Liver (tissue), 8 donors: ENCODE measurements at regions not wholly inside any gene's neighbourhood (a gene's known extent, or its start where the extent isn't known, plus 50 kb on each side); places are given as distances from the start of the nearest gene placed in this dataset.

ENCODE experiments used
- DNase-seq: peaks from one replicate; pipeline ENCODE4 v3.0.0-alpha.2; 2017; ENCODE audit warnings: low spot score
- H3K27ac ChIP-seq, 2 donors: one replicate each; pipeline ENCODE4 v1.7.0; 2013; ENCODE audit warnings: inconsistent platforms in 2 of 2, low read length in 2 of 2, control low read depth in 1 of 2, low read depth in 1 of 2, mild to moderate bottlenecking in 1 of 2
- H3K27me3 ChIP-seq, 4 donors: one replicate each; pipeline versions ENCODE4 v1.6.1 to v1.7.0; 2013; ENCODE audit warnings: low read length in 3 of 4, inconsistent platforms in 1 of 4, mild to moderate bottlenecking in 1 of 4, moderate library complexity in 1 of 4; ENCODE audit not compliant: control insufficient read depth in 4 of 4, insufficient read depth in 4 of 4
- H3K36me3 ChIP-seq, 4 donors: one replicate each; pipeline versions ENCODE4 v1.6.1 to v1.7.0; 2013; ENCODE audit warnings: low read length in 3 of 4, mild to moderate bottlenecking in 3 of 4, low read depth in 1 of 4, moderate library complexity in 1 of 4; ENCODE audit not compliant: control insufficient read depth in 4 of 4, insufficient read depth in 3 of 4
- H3K4me1 ChIP-seq, 4 donors: one replicate each; pipeline versions ENCODE4 v1.6.1 to v1.7.0; 2013; ENCODE audit warnings: low read length in 3 of 4, mild to moderate bottlenecking in 3 of 4, moderate library complexity in 1 of 4; ENCODE audit not compliant: control insufficient read depth in 4 of 4, insufficient read depth in 4 of 4
- H3K4me3 ChIP-seq, 3 donors: one replicate each; pipeline versions ENCODE4 v1.6.1 to v1.7.0; 2013; ENCODE audit warnings: low read length in 3 of 3, control low read depth in 1 of 3, low read depth in 1 of 3, mild to moderate bottlenecking in 1 of 3
- H3K9ac ChIP-seq, 2 donors: one replicate each; pipeline ENCODE4 v1.7.0; 2013; ENCODE audit warnings: low read length in 2 of 2, mild to moderate bottlenecking in 2 of 2, moderate library complexity in 2 of 2, control low read depth in 1 of 2, low read depth in 1 of 2
- H3K9me3 ChIP-seq, 4 donors: one replicate each; pipeline versions ENCODE4 v1.6.1 to v1.7.0; 2013; ENCODE audit warnings: low read length in 3 of 4; ENCODE audit not compliant: control insufficient read depth in 4 of 4
- CTCF ChIP-seq: fragments of 150-350 bp; IDR thresholded peaks from 2 replicates; pipeline ENCODE4 v1.5.1; 2017; ENCODE audit warnings: improper control_type of control experiment, low read depth, low read length; ENCODE audit not compliant: missing input control
- EGR1 ChIP-seq, 2 donors: IDR thresholded peaks; 2 replicates each; pipeline ENCODE4 v1.6.1; 2016 to 2018; ENCODE audit warnings: antibody characterized with exemption in 2 of 2, low read depth in 2 of 2
- FOXA1 ChIP-seq: IDR thresholded peaks from 2 replicates; pipeline ENCODE4 v1.6.1; 2016; ENCODE audit warnings: antibody characterized with exemption
- FOXA2 ChIP-seq: IDR thresholded peaks from 2 replicates; pipeline ENCODE4 v1.6.1; 2016; ENCODE audit warnings: antibody characterized with exemption
- GABPA ChIP-seq, 2 donors: IDR thresholded peaks in 1 of 2; conservative IDR thresholded peaks in 1 of 2; 2 replicates each; pipeline ENCODE4 v1.6.1; 2016; ENCODE audit warnings: antibody characterized with exemption in 2 of 2, mild to moderate bottlenecking in 1 of 2, moderate library complexity in 1 of 2
- HNF4A ChIP-seq, 2 donors: conservative IDR thresholded peaks; 2 replicates each; pipeline ENCODE4 v1.6.1; 2016; ENCODE audit warnings: antibody characterized with exemption in 2 of 2, mild to moderate bottlenecking in 2 of 2
- HNF4G ChIP-seq: IDR thresholded peaks from 2 replicates; pipeline ENCODE4 v1.6.1; 2016; ENCODE audit warnings: antibody characterized with exemption
- JUND ChIP-seq, 2 donors: IDR thresholded peaks; 2 replicates each; pipeline ENCODE4 v1.6.1; 2016; ENCODE audit warnings: antibody characterized with exemption in 2 of 2
- MAX ChIP-seq: IDR thresholded peaks from 2 replicates; pipeline ENCODE4 v1.6.1; 2016; ENCODE audit warnings: antibody characterized with exemption
- NR2F2 ChIP-seq: IDR thresholded peaks from 2 replicates; pipeline ENCODE4 v1.6.1; 2016; ENCODE audit warnings: antibody characterized with exemption
- RAD21 ChIP-seq, 2 donors: IDR thresholded peaks; 2 replicates each; pipeline ENCODE4 v1.6.1; 2016; ENCODE audit warnings: antibody characterized with exemption in 2 of 2, mild to moderate bottlenecking in 2 of 2
- RXRA ChIP-seq, 2 donors: IDR thresholded peaks; 2 replicates each; pipeline ENCODE4 v1.6.1; 2017 to 2018; ENCODE audit warnings: antibody characterized with exemption in 2 of 2, mild to moderate bottlenecking in 1 of 2
- SP1 ChIP-seq: IDR thresholded peaks from 2 replicates; pipeline ENCODE4 v1.6.1; 2018; ENCODE audit warnings: antibody characterized with exemption, mild to moderate bottlenecking
- TAF1 ChIP-seq: conservative IDR thresholded peaks from 2 replicates; pipeline ENCODE4 v1.6.1; 2016; ENCODE audit warnings: antibody characterized with exemption, mild to moderate bottlenecking
- YY1 ChIP-seq: IDR thresholded peaks from 2 replicates; pipeline ENCODE4 v1.6.1; 2016; ENCODE audit warnings: antibody characterized with exemption, mild to moderate bottlenecking
- WGBS: extraction: QIAGEN DNeasy Blood & Tissue Kit; methylation state at CpG from one replicate; pipeline ENCODE4 v1.1.7; 2013; 5-methylcytosine and 5-hydroxymethylcytosine counted together
- TF ChIP-seq, protein P1 (sequence below): IDR thresholded peaks from 2 replicates; pipeline ENCODE4 v1.6.1; 2016; ENCODE audit warnings: antibody characterized with exemption
- TF ChIP-seq, protein P2 (sequence below): IDR thresholded peaks from 2 replicates; pipeline ENCODE4 v1.6.1; 2016; ENCODE audit warnings: antibody characterized with exemption
- donor health status: healthy.
- donor health status: healthy.
- donor health status: healthy.
- donor health status: healthy.
- donor health status: healthy.

DNA sequence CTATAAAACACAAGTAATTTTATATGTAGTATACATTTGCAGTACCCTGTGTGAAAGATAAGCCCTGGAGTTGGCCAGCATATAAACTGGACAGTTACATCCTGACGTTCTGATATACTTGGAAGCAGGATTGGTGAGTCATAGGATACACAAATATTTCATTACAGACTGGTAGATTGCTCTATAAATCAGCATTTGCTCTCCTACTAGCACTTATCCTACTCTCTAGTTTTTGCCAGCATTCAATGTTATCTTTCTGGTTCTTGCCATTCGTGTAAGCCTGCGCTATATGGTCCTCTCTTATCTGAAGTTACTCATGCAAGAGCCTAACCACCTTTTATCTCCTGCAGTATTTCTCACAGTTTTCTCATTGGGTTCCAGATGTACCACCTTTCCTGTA, 680.2 kb upstream of the MMS22L start:
- H3K9me3 ChIP-seq = no peaks in the 10 kb centered on the region
- no peak for DNase-seq
- no peaks in the 10 kb centered on the region for H3K4me1 ChIP-seq
- no peak overlapping the region for H3K9ac ChIP-seq
- H3K27ac ChIP-seq = no peak overlapping the region
- no peak overlapping the region for H3K4me3 ChIP-seq
- WGBS = 62% methylated on average over 3 of the region's 3 CpGs
- TF ChIP-seq CTCF = no peak
- TF ChIP-seq RAD21 (IDR thresholded peaks at IDR 0.05) = no peak
- TF ChIP-seq, protein P1, sequence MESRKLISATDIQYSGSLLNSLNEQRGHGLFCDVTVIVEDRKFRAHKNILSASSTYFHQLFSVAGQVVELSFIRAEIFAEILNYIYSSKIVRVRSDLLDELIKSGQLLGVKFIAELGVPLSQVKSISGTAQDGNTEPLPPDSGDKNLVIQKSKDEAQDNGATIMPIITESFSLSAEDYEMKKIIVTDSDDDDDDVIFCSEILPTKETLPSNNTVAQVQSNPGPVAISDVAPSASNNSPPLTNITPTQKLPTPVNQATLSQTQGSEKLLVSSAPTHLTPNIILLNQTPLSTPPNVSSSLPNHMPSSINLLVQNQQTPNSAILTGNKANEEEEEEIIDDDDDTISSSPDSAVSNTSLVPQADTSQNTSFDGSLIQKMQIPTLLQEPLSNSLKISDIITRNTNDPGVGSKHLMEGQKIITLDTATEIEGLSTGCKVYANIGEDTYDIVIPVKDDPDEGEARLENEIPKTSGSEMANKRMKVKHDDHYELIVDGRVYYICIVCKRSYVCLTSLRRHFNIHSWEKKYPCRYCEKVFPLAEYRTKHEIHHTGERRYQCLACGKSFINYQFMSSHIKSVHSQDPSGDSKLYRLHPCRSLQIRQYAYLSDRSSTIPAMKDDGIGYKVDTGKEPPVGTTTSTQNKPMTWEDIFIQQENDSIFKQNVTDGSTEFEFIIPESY = no peak
- TF ChIP-seq NR2F2 = no peak
- no peak for TF ChIP-seq YY1
- TF ChIP-seq GABPA (IDR thresholded peaks at IDR 0.05 in 1 of 2, conservative IDR thresholded peaks at IDR 0.05 in 1 of 2) = no peak
- TF ChIP-seq TAF1 = no peak
- TF ChIP-seq FOXA2 = no peak
- no peak for TF ChIP-seq RXRA (IDR thresholded peaks at IDR 0.05)
- TF ChIP-seq JUND (IDR thresholded peaks at IDR 0.05) = no peak
- no peak for TF ChIP-seq HNF4G
- no peak for TF ChIP-seq HNF4A (conservative IDR thresholded peaks at IDR 0.05)
- no peak for TF ChIP-seq MAX
- no peak for TF ChIP-seq EGR1 (IDR thresholded peaks at IDR 0.05; ENCODE audit: low read depth in 2 of 2)
- H3K36me3 ChIP-seq = no peaks in the 10 kb centered on the region
- H3K27me3 ChIP-seq = no peaks in the 10 kb centered on the region

GRCh38 chr6:97969065-97969464, 686.0 kb upstream of the MMS22L start:
- Histone ChIP-seq H3K36me3 (no peaks in the 10 kb centered on the region), H3K4me1 (no peaks in the 10 kb centered on the region), H3K27ac (no peak overlapping the region), H3K9ac (no peak overlapping the region), H3K4me3 (no peak overlapping the region), H3K9me3 (no peaks in the 10 kb centered on the region), H3K27me3 (no peaks in the 10 kb centered on the region)
- TF ChIP-seq YY1 (no peak), GABPA (IDR thresholded peaks at IDR 0.05 in 1 of 2, conservative IDR thresholded peaks at IDR 0.05 in 1 of 2) (no peak), JUND (IDR thresholded peaks at IDR 0.05) (no peak), NR2F2 (no peak), MAX (no peak), RAD21 (IDR thresholded peaks at IDR 0.05) (no peak), HNF4A (conservative IDR thresholded peaks at IDR 0.05) (no peak)
- DNase-seq = no peak
- 63% methylated on average over 1 of the region's 1 CpG for WGBS

DNA sequence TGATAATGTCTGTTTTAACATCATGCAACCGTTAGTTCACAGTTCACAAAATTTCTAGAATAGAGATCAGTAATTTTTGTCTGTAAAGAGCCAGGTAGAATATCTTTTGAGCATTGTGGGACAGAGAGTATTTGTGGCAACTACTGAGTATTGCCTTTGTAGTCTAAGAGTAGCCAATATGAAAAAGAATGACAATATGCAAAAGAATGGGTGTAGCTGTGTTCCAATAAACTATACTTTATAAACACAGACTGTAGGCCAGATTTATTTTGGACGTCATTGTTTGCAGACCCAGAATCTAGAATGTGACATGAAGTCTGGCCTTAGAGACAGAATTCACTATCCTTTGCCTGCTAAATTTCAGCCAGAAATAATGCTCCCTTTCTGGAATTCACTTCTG, 694.1 kb upstream of the MMS22L start:
- Histone ChIP-seq H3K9ac (no peak overlapping the region), H3K27ac (no peak overlapping the region), H3K36me3 (no peaks in the 10 kb centered on the region), H3K4me3 (no peak overlapping the region), H3K4me1 (no peaks in the 10 kb centered on the region), H3K27me3 (peaks cover 0 to 2% (median 0%) of the 10 kb centered on the region in 4 donors), H3K9me3 (peaks cover 0 to 3% (median 0%) of the 10 kb centered on the region in 4 donors)
- no peak for DNase-seq
- TF ChIP-seq JUND (IDR thresholded peaks at IDR 0.05) (no peak), SP1 (no peak), TAF1 (no peak), FOXA1 (no peak), YY1 (no peak), NR2F2 (no peak), RAD21 (IDR thresholded peaks at IDR 0.05) (no peak), RXRA (IDR thresholded peaks at IDR 0.05) (no peak), EGR1 (IDR thresholded peaks at IDR 0.05; ENCODE audit: low read depth in 2 of 2) (no peak), CTCF (no peak), MAX (no peak), GABPA (IDR thresholded peaks at IDR 0.05 in 1 of 2, conservative IDR thresholded peaks at IDR 0.05 in 1 of 2) (no peak), FOXA2 (no peak), HNF4A (conservative IDR thresholded peaks at IDR 0.05) (no peak), HNF4G (no peak)
- TF ChIP-seq, protein P1 = no peak
- TF ChIP-seq, protein P2, sequence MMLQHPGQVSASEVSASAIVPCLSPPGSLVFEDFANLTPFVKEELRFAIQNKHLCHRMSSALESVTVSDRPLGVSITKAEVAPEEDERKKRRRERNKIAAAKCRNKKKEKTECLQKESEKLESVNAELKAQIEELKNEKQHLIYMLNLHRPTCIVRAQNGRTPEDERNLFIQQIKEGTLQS = no peak
- WGBS = 53% methylated on average over 2 of the region's 2 CpGs
